Neural crest cell (in vitro differentiated cells): ENCODE measurements at regions not wholly inside any gene's neighbourhood (a gene's known extent, or its start where the extent isn't known, plus 50 kb on each side); places are given as distances from the start of the nearest gene placed in this dataset.
A peak's percentile ranks its signal among the peaks of the same experiment; 100 is the strongest.

Source experiments
- DNase-seq: peaks from one replicate; pipeline ENCODE4 v3.0.0; 2021; ENCODE audit warnings: low read depth, mixed read lengths, low spot score
- H3K27ac Mint-ChIP-seq: one replicate; pipeline ENCODE4 v1.8.0; 2021; ENCODE audit warnings: mild to moderate bottlenecking, mixed read lengths; ENCODE audit not compliant: unreplicated experiment
- H3K27me3 Mint-ChIP-seq: 2 replicates; pipeline ENCODE4 v1.8.0; 2021; ENCODE audit warnings: low read depth, mild to moderate bottlenecking, mixed read lengths
- H3K36me3 Mint-ChIP-seq: 2 replicates; pipeline ENCODE4 v1.8.0; 2021; ENCODE audit warnings: low read depth, mild to moderate bottlenecking, mixed read lengths
- H3K4me1 Mint-ChIP-seq: 2 replicates; pipeline ENCODE4 v1.8.0; 2021; ENCODE audit warnings: mixed read lengths
- H3K4me3 Mint-ChIP-seq: one replicate; pipeline ENCODE4 v1.8.0; 2021; ENCODE audit warnings: mild to moderate bottlenecking, mixed read lengths
- H3K9me3 Mint-ChIP-seq: 2 replicates; pipeline ENCODE4 v1.8.0; 2021; ENCODE audit warnings: mixed read lengths
- CTCF ChIP-seq: fragments of 200-600 bp; sonication (generic); conservative IDR thresholded peaks from 2 replicates; pipeline ENCODE4 v1.5.0; 2021; ENCODE audit warnings: antibody characterized with exemption, mild to moderate bottlenecking

DNA sequence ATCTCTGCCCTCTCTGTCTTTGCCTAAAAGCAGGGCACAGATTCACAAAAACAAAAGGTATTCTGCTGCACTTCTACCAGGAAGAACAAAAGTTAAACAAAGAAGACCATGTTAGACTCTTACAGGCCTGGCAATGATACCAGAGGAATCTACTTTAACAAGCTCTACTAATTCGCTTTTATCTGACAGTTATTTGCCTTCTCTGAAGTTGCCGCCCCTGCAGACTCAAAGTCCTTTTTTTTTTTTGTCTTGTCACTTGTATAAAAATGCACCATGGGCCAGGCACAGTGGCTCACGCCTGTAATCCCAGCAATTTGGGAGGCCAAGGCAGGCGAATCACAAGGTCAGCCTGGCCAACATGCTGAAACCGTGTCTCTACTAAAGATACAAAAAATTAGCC lies 176.5 kb upstream of the UBL3 start:
- no peaks in the 10 kb centered on the region for H3K27me3 Mint-ChIP-seq
- H3K9me3 Mint-ChIP-seq, result no peaks in the 10 kb centered on the region
- no peak overlapping the region for H3K27ac Mint-ChIP-seq
- TF ChIP-seq CTCF, result no peak
- H3K36me3 Mint-ChIP-seq, result no peaks in the 10 kb centered on the region
- no peak for DNase-seq
- H3K4me3 Mint-ChIP-seq, result no peak overlapping the region
- peaks cover 40% of the 10 kb centered on the region for H3K4me1 Mint-ChIP-seq

DNA sequence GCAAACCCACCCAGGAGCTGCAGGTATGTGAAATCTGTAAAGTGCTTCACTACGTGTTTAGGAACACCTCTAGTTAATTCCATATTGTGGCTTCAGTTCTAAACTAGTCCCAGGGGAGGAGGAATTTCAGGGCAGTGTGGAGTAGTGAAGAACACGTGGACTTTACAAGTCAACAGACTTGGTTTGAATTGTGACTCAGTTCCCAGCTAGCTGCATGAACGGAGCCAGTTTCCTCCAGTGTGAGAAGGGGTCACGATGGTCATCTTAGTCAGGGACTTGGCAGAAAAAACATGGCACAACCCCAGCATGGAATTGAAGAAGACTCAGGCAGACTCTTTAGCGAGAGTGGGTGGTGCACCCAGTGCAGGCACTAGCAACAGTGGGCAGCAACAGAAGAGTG lies 175.7 kb upstream of the UBL3 start:
- no peak for TF ChIP-seq CTCF
- Mint-ChIP-seq H3K4me1 (peaks cover 47% of the 10 kb centered on the region), H3K4me3 (no peak overlapping the region), H3K27me3 (no peaks in the 10 kb centered on the region), H3K36me3 (no peaks in the 10 kb centered on the region), H3K27ac (peak overlapping the region; percentile 15), H3K9me3 (no peaks in the 10 kb centered on the region)
- DNase-seq, result no peak

GRCh38 chr13:30025351-30025750 lies 174.9 kb upstream of the UBL3 start:
- Mint-ChIP-seq H3K4me1 (peaks cover 52% of the 10 kb centered on the region), H3K9me3 (no peaks in the 10 kb centered on the region), H3K27ac (no peak overlapping the region), H3K27me3 (no peaks in the 10 kb centered on the region), H3K36me3 (no peaks in the 10 kb centered on the region), H3K4me3 (no peak overlapping the region)
- no peak for DNase-seq
- TF ChIP-seq CTCF, result no peak

- Mint-ChIP-seq H3K27me3 (no peaks in the 10 kb centered on the region), H3K4me3 (no peak overlapping the region), H3K36me3 (no peaks in the 10 kb centered on the region), H3K27ac (no peak overlapping the region), H3K4me1 (peaks cover 63% of the 10 kb centered on the region), H3K9me3 (no peaks in the 10 kb centered on the region)
- DNase-seq, result no peak
- TF ChIP-seq CTCF, result no peak
Observed at GRCh38 chr13:30024125-30024865, 173.9 kb upstream of the UBL3 start.

DNA sequence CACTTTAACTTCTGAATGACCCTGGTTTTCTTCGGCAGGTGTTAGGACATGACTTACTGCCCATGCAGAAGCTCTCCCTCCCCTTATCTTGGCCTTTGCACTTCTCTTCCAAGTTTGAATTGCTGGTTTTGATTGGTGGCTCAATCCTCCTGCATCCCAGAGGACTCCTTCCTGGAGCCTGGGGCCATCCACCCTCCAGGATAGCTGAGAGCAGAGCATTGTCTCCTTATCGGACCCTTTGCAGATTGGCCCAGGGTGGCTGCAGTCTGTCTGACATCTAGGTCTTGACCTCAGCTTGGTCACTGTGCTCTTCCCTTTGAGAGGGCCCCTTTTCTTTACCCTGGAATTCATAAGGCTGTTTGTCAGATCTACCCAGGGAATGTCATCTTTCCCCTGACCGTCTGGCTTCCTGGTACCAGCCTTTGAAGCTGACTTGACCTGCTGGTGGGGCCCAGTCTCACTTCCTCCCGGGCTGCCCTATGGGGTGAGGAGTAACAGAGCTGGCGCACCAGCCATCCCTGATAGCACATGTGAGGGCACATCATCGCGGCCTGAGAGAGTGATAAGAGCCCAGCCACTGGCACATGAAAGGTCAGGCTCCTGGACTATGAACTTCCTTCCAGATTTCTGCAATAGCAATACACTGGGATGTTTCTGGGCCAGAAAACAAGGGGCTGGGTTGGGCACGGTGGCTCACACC lies 172.9 kb upstream of the UBL3 start:
- H3K36me3 Mint-ChIP-seq, result no peaks in the 10 kb centered on the region
- H3K27ac Mint-ChIP-seq, result no peak overlapping the region
- TF ChIP-seq CTCF, result no peak
- H3K4me1 Mint-ChIP-seq, result peaks cover 64% of the 10 kb centered on the region
- peak overlapping the region; percentile 6 for H3K4me3 Mint-ChIP-seq
- DNase-seq, result no peak
- H3K27me3 Mint-ChIP-seq, result no peaks in the 10 kb centered on the region
- no peaks in the 10 kb centered on the region for H3K9me3 Mint-ChIP-seq
